PFSK-1 (cell line): ENCODE measurements at regions not wholly inside any gene's neighbourhood (a gene's known extent, or its start where the extent isn't known, plus 50 kb on each side); places are given as distances from the start of the nearest gene placed in this dataset.

Source experiments
- FOXP2 ChIP-seq: optimal IDR thresholded peaks from 2 replicates; pipeline ENCODE3; 2011; ENCODE audit warnings: borderline replicate concordance, control low read depth, inconsistent platforms; ENCODE audit not compliant: insufficient read depth; ENCODE audit errors: extremely low read length, extremely low read depth
- POLR2AphosphoS5 ChIP-seq: IDR thresholded peaks from 2 replicates; pipeline ENCODE4 v1.6.1; 2012; ENCODE audit warnings: low read depth, mild to moderate bottlenecking, control low read depth, low read length, moderate library complexity
- REST ChIP-seq, 2 experiments: IDR thresholded peaks; 2 replicates each; pipeline versions ENCODE4 v1.6.1 to v1.8.0; 2011 to 2012; ENCODE audit warnings: low read depth in 2 of 2, low read length in 2 of 2, control low read depth in 1 of 2, inconsistent platforms in 1 of 2, mild to moderate bottlenecking in 1 of 2, moderate library complexity in 1 of 2; ENCODE audit not compliant: insufficient read depth in 1 of 2
- SIN3A ChIP-seq: IDR thresholded peaks from 2 replicates; pipeline ENCODE4 v1.6.1; 2012; ENCODE audit warnings: mild to moderate bottlenecking, low read length, moderate library complexity, borderline replicate concordance; ENCODE audit not compliant: insufficient read depth
- TAF1 ChIP-seq: IDR thresholded peaks from 2 replicates; pipeline ENCODE4 v1.6.1; 2012; ENCODE audit warnings: low read length, control low read depth, borderline replicate concordance; ENCODE audit not compliant: insufficient read depth

GRCh38 chr18:2387588-2387987 is 183.7 kb downstream of the METTL4 start:
- no peak for TF ChIP-seq SIN3A
- no peak for TF ChIP-seq POLR2AphosphoS5
- TF ChIP-seq FOXP2: no peak
- no peak for TF ChIP-seq TAF1
- no peak for TF ChIP-seq REST (IDR thresholded peaks at IDR 0.05; ENCODE audit: insufficient read depth in 1 of 2, low read depth in 2 of 2, low read length in 2 of 2)

GRCh38 chr18:2390158-2390557 is 181.1 kb downstream of the METTL4 start:
- no peak for TF ChIP-seq SIN3A
- TF ChIP-seq REST (IDR thresholded peaks at IDR 0.05; ENCODE audit: insufficient read depth in 1 of 2, low read depth in 2 of 2, low read length in 2 of 2): no peak
- TF ChIP-seq TAF1: no peak
- TF ChIP-seq FOXP2: no peak
- TF ChIP-seq POLR2AphosphoS5: no peak

GRCh38 chr18:2391470-2391869 is 179.8 kb downstream of the METTL4 start:
- TF ChIP-seq TAF1: no peak
- no peak for TF ChIP-seq REST (IDR thresholded peaks at IDR 0.05; ENCODE audit: insufficient read depth in 1 of 2, low read depth in 2 of 2, low read length in 2 of 2)
- TF ChIP-seq FOXP2: no peak
- no peak for TF ChIP-seq POLR2AphosphoS5
- TF ChIP-seq SIN3A: no peak

- TF ChIP-seq FOXP2 (no peak), REST (IDR thresholded peaks at IDR 0.05; ENCODE audit: insufficient read depth in 1 of 2, low read depth in 2 of 2, low read length in 2 of 2) (no peak), POLR2AphosphoS5 (no peak), SIN3A (no peak)
Measured at GRCh38 chr18:2392446-2392845, 178.9 kb downstream of the METTL4 start.

GRCh38 chr18:2394684-2395083 is 176.6 kb downstream of the METTL4 start:
- TF ChIP-seq SIN3A (no peak), REST (IDR thresholded peaks at IDR 0.05; ENCODE audit: insufficient read depth in 1 of 2, low read depth in 2 of 2, low read length in 2 of 2) (no peak), TAF1 (no peak), FOXP2 (no peak), POLR2AphosphoS5 (no peak)
